Amniotic stem cell (primary cell): ENCODE measurements at regions not wholly inside any gene's neighbourhood (a gene's known extent, or its start where the extent isn't known, plus 50 kb on each side); places are given as distances from the start of the nearest gene placed in this dataset.
"Not testable (repeated sequence)": the region's sequence is repeated elsewhere in the genome, so short reads cannot be mapped to it uniquely, and the experiment has no call there.

ENCODE experiments used
- DNase-seq: peaks from one replicate; lab custom pipeline; 2025; lab: John Stamatoyannopoulos, UW

DNA sequence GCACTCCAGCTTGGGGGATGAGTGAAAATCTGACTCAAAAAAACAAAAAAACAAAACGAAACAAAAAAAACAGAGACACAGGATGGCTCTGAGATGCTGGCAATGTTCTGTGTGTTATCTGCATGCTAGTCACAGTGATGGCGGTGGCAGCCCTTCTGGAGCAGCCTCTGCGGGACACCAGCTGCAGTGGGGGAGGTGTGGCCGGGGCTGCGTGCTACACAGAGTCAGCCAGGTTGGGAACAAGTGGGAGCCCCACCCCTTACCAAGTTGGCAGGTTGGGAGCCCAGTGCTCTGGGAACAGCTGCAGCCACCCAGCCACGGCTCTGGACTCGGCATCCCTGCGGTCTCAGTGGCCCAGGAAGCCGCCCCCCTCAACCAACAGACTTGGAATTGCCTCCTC is 206.5 kb upstream of the ZFP42 start:
- DNase-seq = no peak

DNA sequence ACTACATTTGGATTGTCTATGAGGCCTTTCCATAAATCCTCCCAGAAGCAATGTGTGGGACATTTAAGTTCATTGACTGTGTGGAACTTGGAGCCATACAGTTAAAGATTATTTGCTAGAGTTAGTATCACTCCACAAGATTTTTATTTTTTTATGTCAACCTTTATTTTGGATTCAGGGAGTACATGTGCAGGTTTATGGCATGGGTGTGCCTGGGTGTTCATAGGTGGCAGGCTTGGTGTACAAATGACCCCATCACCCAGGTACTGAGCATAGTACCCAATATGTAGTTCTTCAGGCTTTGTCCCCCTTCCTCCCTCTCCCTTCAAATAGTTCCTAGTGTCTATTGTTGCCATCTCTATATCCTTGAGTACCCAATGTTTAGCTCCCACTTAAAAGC is 199.8 kb upstream of the ZFP42 start:
- no peak for DNase-seq

DNA sequence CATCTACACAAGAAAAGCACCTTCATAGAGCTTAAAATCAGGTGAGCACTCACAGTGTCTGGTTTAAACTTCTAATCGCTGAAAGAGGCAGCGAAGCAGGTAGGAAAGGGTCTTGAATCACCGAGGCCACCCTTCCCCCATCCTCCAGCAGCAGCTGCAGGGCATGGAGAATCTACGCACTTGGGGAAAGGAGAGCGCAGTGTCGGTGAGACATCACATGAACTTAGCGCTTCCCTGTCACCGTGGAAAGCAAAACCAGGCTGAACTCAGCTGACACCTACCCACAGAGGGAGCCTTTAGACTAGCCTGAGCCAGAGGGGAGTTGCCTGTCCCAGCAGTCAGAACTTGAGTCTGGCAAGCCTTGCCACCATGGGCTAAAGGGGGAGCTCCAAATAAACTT is 197.2 kb upstream of the ZFP42 start:
- no peak for DNase-seq

DNA sequence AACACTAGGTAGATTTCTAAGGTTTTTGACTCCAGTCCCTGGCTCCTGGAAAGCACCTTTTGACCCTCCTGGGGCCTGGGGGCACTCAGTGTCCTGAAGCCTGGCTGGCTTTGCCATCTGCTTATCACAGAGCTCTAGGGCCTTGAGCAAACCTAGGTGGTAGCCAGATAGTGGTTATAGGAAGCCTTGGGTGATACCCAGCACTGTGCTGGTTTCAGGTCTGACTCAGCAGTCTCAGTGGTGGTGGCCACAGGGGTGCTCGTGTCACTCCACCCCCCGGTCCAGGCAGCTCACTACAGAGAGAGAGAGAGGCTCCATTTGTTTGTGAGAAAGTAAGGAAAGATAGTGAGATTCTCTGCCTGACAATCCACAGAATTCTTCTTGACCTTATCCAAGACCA is 195.8 kb upstream of the ZFP42 start:
- no peak for DNase-seq

DNA sequence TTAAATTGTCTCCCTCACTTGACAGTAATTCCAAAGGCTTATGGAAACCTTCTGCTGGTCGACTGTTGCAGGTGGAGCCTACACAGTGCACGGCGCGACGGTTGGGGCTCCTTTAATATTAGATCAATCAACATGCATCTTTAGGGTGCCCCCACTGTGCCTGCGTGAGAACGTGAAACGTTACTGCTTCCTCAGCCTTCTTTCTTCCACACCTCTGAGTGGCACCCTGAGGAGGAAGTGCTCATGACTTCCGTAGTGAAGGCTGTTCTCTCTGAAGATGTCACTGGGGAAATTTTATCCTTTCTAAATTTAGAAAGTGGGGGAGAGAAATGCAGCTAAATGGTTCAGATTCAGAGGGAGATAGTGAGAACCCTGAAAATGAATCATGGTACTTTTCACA is 184.0 kb upstream of the ZFP42 start:
- DNase-seq = no peak

DNA sequence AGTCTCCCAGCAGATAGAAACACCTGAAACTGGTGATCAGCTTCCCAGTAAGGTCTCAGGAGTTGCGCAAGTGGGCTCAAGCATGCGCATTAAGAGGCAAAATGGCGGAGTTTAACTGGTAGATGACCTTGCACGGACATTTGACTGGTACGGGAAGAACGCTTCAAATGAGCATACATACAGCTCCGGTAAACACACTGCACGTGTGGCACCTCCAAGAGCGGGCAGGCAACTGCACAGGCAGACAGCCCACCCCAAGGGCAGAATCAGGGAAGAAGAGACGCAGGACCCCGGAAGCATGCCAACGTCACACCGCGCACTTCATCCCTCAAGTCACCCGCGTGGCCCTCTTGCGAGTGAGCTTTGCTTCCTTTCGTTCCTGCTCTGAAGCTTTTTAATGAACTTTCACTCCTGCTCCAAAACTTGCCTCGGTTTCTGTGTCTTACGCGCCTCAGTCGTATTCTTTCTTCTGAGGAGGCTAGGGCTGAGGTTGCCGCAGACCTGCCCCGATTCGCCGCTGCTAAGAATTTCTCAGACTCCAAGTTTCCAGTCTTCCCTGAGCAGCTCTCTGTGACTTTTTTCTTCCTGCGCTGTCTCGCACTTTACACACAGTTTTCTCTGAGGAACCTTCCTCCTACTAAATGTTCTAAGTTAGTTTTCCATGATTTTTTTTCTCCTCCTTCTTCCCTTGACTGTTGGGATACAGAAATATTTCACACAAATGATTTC is 180.7 kb upstream of the ZFP42 start:
- no peak for DNase-seq

DNA sequence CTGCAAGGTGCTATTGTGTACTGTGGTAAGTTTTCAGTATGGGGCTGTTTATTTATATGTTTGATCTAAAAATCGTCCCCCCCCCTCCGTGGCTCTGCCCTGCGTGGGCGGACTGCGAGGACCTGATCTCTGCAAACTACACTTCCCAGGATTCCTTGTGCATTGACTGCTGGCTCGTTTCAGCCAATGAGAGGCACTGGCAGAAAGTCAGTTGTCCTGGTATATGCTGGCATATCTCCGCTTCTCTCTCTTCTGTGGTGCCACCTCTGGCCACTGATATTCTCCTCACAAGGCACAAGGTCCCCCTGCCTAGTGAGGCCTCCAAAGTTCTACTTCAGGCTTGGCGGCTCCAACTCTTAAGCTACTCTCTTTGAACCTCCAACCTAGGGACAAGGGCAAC is 168.8 kb upstream of the ZFP42 start:
- DNase-seq = no peak

DNA sequence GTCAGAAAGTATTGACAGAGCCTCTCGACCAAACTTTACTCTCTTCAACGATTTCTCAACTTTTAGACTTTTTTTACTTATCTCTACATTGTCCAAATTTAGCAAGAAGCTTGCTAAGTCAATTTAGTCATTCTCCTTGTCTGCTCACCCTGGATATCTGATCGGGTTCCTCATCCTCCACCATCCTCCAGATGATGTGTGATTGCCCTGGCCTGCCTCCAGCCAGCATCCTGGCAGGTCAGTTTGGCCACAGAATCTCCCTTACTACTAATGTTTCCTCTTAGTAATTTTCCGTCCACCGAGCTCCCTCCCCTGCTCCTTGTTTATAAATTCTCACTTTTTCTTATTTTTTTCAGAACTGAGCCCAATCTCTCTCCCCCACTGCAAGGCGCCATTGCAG is 167.9 kb upstream of the ZFP42 start:
- DNase-seq = no peak

DNA sequence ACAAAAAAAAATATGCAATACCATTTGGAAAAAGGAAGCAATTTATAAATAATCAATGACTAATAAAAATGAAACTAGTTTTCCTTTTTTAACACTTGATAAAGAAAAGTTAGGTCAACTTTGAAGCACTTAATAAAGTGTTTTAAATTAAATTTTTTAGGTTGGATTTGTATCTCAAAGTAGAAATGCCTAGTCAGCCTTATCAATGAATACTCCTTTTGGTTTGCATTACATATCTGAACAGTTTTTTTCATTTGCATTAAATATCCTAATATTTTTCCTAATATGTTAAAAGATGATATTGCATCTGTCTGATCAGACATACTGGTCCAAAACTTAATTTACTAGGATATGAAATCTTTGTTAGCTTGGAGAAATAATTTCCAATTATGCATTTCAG is 155.8 kb upstream of the ZFP42 start:
- DNase-seq = no peak

DNA sequence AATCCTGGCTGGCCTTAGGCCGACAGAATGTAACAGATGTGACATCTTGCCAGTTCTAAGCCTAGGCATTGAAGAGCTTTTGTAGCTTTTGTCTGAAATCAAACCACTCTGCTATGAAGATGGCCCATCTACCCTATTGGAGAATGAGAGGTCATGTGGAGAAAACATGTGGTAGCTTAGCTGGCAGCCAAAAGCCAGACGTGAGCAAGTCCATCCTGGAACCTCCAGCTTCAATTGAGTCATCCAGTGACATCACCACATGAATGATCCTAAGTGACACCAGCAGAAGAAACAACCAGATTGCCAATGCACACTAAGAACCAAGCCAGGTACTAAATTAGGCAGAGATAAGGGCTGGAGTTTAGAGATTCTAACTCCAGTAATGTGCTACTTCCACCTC is 154.8 kb upstream of the ZFP42 start:
- DNase-seq = no peak

DNA sequence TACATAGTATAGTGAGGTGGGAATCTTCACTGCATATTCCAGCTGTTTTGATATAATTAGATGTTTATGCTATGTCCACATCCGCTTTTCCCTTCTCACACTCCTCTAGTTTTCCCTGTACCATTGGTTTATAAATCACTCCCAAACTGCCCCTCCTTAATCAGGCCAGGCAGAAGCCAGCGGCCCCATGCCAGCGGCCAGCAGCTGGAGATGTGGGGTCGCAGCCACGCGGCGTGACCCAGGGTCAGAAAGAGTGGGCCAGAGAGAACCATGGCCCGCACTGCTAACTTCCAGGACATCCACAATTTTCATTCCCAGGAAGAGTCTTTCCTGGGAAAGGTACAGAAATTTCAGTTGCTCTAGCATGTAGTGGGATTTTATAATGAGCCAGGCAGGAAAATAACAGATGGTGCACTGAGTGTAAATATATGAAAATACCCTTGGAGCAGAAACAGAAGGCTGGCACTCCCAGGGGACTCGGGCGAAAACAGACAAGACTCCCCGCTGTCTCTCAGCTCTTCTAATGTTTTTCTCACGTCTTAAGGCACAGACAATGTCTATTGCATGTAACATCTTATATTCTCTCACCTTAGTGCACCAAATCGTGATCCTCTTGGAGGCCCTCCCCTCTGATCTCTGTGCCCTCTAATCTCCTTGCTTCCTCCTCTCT is 145.9 kb upstream of the ZFP42 start:
- no peak for DNase-seq

DNA sequence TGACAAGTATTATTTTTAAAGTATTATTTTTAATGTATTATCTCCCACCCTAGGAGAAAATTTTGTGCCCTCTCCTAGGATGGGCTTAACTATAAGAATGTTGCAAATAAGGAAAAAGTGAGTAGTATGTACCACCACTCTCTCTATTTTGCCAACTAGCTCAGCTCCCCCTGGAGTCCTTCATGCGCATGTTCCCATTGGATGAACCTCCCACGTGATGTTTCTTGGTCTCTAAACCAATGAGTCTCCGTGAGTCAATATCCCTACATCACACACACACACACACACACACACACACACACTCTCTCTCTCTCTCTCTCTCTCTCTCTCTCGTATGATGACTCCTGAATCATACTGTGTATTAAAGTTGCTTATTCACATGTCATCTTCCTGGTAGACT is 129.7 kb upstream of the ZFP42 start:
- no peak for DNase-seq

DNA sequence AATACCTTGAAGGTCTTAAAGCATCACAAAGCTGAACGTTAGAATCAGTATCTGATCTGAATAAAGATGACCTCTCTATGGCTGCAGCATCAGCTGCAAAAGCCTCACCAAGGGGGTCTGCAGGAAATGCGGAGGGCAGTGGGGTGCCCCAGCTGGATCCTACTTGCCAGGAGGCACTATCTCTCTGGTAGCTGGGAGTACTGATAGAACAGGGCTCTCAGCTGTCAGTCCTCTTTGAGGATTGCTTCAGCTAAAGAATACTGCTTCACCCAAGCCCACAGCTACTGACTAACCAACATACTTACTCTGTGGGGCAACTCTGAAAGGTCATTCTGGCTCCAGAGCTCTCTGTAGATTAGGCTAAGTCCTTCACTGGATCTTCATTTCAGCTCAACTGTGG is 112.5 kb upstream of the ZFP42 start:
- no peak for DNase-seq

DNA sequence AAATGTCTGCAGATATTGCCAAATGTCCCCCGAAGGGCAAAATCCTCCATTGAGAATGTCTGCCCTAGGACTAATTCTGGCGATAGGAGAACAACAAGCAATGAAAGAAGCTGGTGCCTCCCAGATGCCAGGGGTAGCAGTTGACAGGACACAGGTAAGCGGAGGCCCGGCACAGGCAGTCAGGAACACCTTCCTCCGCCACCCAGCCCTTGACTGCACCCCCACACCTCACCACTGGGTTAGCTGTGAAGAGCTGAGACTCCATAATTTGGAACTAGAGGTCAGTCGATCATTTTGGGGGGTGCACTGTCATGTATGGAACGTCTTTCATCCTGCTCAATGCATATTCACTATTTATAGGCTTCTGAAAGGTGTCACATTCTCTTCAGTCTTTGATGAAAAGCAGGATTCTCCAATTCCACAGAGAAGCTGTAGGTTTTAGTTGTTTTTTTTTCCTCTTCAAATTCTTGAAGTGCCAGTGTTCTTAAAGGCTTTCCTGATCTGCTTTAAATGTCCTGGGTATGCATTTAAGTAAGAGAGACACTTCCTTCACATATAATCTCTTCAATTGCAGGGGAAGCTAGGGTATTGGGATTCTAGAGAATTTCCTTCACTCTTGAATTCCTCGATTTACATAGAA is 111.6 kb upstream of the ZFP42 start:
- no peak for DNase-seq

DNA sequence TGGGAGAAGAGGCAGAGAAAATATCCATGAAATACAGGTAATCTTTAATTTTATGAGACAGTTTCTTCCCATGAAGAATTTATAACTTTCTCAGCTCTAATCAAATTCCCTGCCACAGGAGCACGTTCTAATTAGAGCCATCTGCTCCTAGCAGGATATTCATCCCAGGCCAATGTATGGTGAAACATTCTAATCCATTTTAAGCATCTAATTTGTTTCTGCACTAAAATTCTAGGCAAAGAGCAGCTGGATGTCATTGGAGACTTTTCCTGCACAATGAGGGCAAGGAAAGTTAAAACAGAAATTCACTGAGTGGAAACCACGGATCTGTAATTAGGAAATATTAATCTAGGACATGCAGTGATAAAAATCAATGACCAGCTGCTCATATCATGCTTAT is 107.7 kb upstream of the ZFP42 start:
- no peak for DNase-seq

DNA sequence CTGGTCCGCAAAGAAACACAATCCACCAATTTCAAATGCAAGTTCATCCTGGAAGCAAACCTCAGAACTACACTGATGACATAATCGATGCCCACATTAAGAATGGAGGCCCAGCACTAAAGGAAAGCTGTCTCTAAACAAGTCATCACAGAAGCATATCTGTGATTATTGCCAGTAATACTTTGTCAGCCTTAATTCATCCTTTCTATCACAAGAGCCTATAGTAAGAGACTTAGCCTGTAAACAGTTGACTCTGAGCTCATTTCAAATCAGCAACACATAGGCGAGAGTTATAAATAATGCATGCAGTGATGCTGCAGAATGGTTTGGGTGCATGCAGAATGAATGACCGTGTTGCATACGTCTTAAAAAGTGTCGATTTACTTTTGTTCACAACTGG is 105.9 kb upstream of the ZFP42 start:
- no peak for DNase-seq

DNA sequence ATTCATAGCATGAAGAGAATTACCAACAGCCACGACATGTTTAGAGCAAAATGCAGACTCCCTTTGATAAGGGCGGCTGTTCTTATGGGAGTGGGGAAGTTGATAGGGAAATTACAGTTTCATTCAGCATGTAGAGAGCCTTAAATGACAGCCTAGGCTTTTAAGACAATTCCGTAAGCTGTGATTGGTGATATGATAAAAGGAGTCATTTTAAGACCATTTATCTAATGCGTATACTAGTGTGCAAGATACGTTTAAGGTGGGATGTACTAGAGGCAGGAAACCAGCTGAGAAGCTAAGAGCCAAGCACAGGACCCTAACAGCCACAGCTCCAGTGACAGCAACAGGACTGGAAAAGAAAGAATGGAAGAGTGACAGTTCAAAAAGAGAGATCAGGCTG is 102.2 kb upstream of the ZFP42 start:
- DNase-seq = no peak

DNA sequence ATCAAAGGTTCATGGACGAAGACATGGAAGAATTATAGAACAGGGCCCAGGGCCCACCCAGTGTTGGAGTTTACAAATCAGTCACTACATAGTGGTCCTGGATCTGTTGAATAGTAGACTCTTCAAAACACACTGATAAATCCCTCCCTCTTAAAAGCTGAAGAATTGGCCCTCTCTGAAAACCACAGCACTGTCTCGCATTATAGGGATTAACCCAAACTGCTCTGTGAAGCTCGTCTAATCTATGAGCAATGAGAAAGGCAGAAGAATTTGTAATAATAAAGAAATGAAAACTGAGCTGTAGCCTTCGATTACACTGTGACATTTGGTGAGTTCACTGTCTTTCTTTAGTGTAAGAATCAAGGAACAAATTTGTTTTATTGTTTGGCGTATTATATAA is 92.5 kb upstream of the ZFP42 start:
- DNase-seq = no peak

DNA sequence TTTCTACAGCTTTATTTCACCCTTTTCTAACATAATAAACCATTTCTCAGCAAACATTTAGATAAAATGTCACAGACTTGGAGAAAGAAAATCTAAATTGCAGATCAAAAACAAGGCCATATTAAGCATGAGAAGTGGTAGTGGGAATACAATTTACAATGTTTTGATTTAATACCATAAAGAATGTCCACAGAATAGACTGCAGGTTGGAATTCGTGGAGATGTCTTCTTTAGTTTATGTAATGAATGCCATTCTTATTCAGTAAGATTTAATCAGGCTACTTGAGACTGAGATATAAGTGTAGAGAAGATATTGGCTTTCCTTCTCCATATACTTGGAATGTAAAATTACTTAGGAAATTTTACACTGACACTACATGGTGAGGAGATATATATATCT is 91.9 kb upstream of the ZFP42 start:
- DNase-seq = no peak

DNA sequence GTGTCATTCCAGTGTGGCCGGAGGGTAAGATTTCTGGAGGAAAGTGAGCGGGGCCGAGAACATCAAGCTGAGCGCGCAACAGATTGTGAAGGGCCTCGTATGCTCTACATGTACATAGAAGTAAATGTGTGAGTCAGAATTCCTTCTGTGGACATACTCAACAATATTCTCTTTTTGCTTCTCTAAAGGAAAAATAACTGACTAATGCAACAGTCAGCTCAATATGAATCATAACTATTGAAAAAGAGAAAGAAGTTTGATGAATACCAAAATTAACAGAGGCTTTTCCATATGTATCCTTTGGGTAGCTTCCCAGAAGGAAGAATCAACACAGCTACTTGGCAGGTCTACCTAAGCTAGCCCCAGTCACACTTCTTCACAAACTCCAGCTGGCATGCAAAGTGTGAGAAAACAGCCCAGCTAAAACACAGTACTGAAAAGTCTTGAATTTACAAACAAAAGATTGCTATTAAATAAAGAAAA is 87.5 kb upstream of the ZFP42 start:
- DNase-seq = peak; percentile 85

DNA sequence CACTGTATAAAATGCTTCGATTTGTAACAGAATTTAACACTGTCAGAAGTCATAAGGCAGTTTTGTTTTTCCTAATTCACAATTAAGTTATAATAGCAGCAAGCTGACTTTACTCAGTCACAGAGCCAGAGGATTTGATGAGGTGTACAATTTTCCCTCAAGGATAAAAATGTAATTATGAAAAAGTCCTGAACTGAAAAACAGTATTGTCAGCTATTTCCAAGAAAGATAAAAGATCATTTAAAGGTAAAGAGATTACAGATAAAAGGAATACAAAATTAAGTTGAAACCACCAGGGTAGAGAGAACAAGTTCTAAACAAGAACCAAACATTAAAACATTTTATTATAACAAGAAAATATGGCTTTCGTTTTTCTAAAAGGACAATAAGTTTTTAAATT is 86.8 kb upstream of the ZFP42 start:
- no peak for DNase-seq

DNA sequence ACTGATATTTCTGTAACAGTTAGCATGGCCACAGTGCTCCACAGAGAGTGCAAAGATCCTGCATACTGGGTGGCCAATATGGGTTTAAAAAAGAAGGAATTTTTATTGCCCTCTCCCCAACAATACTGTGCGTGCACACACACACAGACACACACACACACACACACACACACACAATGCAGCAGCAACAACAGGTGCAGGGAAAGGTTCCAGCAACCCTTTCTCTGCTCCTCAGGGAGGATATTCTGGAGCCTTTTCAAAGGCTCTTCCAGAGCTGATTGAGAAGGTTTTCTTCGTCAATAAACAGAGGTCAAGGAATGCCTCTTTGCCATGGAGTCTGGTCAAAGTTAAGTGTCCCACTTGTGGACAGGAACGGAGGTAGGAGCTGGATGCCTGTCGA is 84.8 kb upstream of the ZFP42 start:
- DNase-seq = no peak

DNA sequence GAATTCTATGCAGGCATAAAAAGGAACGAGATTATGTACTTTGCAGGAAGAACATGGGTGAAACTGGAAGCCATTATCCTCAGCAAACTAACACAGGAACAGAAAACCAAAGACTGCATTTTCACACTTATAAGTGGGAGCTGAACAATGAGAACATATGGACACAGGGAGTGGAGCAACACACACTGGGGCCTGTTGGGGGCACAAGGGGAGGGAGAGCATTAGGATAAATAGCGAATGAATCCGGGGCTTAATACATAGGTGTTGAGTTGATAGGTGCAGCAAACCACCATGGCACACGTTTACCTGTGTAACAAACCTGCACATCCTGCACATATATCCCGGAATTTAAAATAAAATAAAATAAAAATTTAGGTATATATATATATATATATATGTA is 80.2 kb upstream of the ZFP42 start:
- DNase-seq = not testable (repeated sequence)

DNA sequence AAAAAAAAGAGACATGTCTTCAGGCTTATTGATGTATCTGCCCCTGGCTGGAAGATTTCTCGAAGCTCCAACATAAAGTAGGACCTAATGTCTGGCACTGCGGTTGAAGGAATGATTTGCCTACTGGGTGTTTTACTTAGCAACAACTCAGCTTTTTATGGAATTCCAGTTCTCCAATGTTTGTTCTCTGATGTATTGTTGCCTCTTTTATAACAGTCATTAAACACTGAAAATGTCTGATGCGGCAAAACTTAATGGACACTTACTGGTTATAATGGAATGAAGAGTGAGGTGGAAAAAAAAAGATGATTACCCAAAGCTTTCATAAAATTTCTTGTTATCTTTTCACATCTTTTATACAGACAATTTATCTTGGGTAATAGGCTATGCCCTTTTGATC is 75.6 kb upstream of the ZFP42 start:
- no peak for DNase-seq
